NT2/D1 (cell line): ENCODE measurements at regions not wholly inside any gene's neighbourhood (a gene's known extent, or its start where the extent isn't known, plus 50 kb on each side); places are given as distances from the start of the nearest gene placed in this dataset.

Experiments
- YY1 ChIP-seq: IDR thresholded peaks from 2 replicates; pipeline ENCODE4 v1.6.1; 2011; ENCODE audit not compliant: insufficient read length, insufficient read depth
- ZNF274 ChIP-seq: IDR thresholded peaks from 2 replicates; pipeline ENCODE4 v1.6.1; 2011; ENCODE audit warnings: mild to moderate bottlenecking, low read depth, low read length

GRCh38 chr7:130869918-130870317 is 135.9 kb upstream of the KLF14 start:
- TF ChIP-seq ZNF274 (no peak), YY1 (no peak)
